Parathyroid adenoma (tissue), 2 donors: ENCODE measurements at regions not wholly inside any gene's neighbourhood (a gene's known extent, or its start where the extent isn't known, plus 50 kb on each side); places are given as distances from the start of the nearest gene placed in this dataset.

Experiments
- H2AFZ ChIP-seq: fragments of 300-600 bp; sonication (generic); one replicate; pipeline ENCODE4 v1.7.0; 2017; ENCODE audit warnings: antibody characterized with exemption, mild to moderate bottlenecking
- H3K27ac ChIP-seq: fragments of 300-600 bp; sonication (generic); one replicate; pipeline ENCODE4 v1.7.0; 2017
- H3K27me3 ChIP-seq: fragments of 300-600 bp; sonication (generic); one replicate; pipeline ENCODE4 v1.7.0; 2017; ENCODE audit warnings: low read length; ENCODE audit not compliant: control insufficient read depth, insufficient read depth
- H3K36me3 ChIP-seq: fragments of 300-600 bp; sonication (generic); one replicate; pipeline ENCODE4 v1.7.0; 2017; ENCODE audit warnings: low read length; ENCODE audit not compliant: control insufficient read depth, insufficient read depth
- H3K4me1 ChIP-seq: fragments of 300-600 bp; sonication (generic); one replicate; pipeline ENCODE4 v1.7.0; 2017; ENCODE audit warnings: control low read depth
- H3K4me2 ChIP-seq: fragments of 300-600 bp; sonication (generic); one replicate; pipeline ENCODE4 v1.7.0; 2017; ENCODE audit warnings: low read length
- H3K4me3 ChIP-seq: fragments of 300-600 bp; sonication (generic); one replicate; pipeline ENCODE4 v1.7.0; 2017; ENCODE audit warnings: low read depth, low read length
- H3K79me2 ChIP-seq: fragments of 300-600 bp; sonication (generic); one replicate; pipeline ENCODE4 v1.7.0; 2017; ENCODE audit warnings: control low read depth
- H3K9ac ChIP-seq: fragments of 300-600 bp; sonication (generic); one replicate; pipeline ENCODE4 v1.7.0; 2017; ENCODE audit warnings: mild to moderate bottlenecking
- H3K9me3 ChIP-seq: fragments of 300-600 bp; sonication (generic); one replicate; pipeline ENCODE4 v1.7.0; 2017; ENCODE audit warnings: low read length; ENCODE audit not compliant: control insufficient read depth
- CTCF ChIP-seq: fragments of 300-600 bp; sonication (generic); IDR thresholded peaks from one replicate; pipeline ENCODE4 v1.7.0; 2017; ENCODE audit warnings: antibody characterized with exemption, mild to moderate bottlenecking
- donor health status: primary hyperparathyroidism.

DNA sequence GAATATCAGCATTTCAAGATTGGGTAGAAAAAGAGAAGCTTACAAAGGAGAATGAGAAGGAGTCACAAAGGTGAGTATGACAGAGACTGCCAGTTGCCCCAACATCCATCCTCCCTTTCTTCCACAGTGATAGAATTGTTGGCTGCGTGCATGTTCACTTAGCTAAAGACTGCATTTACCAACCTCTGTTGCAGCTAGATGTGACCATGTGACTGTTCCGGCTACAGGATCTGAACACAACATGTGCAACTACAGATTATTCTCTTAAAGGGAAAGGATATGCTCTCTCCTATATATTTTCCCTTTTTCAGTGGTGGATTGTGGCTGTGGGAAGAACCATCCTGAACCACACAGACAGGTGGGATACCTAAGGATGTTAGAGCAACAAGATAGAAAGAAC is 60.5 kb upstream of the ZNRF2 start:
- Histone ChIP-seq H3K4me1 (peaks cover 9% of the 10 kb centered on the region), H3K9ac (no peak overlapping the region), H3K4me3 (no peak overlapping the region), H3K36me3 (no peaks in the 10 kb centered on the region), H2AFZ (no peak overlapping the region), H3K27me3 (no peaks in the 10 kb centered on the region), H3K79me2 (no peaks in the 10 kb centered on the region), H3K4me2 (no peak overlapping the region), H3K9me3 (no peaks in the 10 kb centered on the region), H3K27ac (no peak overlapping the region)
- TF ChIP-seq CTCF = no peak

DNA sequence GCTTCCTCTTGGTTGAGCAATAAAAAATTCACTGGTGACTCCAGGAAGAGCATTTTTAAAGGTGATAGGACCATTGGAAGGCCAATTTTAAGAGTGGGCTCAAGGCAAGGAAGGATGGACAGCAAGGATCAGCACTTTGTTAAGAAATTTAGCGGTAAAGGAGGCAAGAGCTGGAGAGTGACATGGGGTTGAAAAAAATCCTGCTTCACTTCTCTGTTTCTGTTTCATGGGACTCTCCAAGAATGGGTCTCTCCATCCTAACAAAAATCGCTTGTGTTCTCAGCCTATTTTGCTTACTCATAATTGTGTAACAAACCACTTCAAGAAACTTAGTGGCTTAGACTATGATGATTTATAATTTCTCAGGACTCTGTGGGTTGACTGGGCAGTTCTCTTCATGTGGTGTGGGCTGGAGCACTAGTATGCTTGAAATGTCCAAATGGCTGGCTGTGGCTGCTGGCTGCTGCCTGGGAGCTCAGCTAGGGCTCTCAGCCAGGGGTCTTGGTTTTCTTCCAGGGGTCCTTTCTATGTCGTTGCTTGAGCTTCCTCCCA is 59.8 kb upstream of the ZNRF2 start:
- no peak overlapping the region for H3K4me2 ChIP-seq
- no peak overlapping the region for H3K4me3 ChIP-seq
- no peaks in the 10 kb centered on the region for H3K9me3 ChIP-seq
- peaks cover 9% of the 10 kb centered on the region for H3K4me1 ChIP-seq
- H3K27ac ChIP-seq = no peak overlapping the region
- TF ChIP-seq CTCF = no peak
- no peaks in the 10 kb centered on the region for H3K27me3 ChIP-seq
- no peaks in the 10 kb centered on the region for H3K36me3 ChIP-seq
- H3K79me2 ChIP-seq = no peaks in the 10 kb centered on the region
- H3K9ac ChIP-seq = no peak overlapping the region
- no peak overlapping the region for H2AFZ ChIP-seq

DNA sequence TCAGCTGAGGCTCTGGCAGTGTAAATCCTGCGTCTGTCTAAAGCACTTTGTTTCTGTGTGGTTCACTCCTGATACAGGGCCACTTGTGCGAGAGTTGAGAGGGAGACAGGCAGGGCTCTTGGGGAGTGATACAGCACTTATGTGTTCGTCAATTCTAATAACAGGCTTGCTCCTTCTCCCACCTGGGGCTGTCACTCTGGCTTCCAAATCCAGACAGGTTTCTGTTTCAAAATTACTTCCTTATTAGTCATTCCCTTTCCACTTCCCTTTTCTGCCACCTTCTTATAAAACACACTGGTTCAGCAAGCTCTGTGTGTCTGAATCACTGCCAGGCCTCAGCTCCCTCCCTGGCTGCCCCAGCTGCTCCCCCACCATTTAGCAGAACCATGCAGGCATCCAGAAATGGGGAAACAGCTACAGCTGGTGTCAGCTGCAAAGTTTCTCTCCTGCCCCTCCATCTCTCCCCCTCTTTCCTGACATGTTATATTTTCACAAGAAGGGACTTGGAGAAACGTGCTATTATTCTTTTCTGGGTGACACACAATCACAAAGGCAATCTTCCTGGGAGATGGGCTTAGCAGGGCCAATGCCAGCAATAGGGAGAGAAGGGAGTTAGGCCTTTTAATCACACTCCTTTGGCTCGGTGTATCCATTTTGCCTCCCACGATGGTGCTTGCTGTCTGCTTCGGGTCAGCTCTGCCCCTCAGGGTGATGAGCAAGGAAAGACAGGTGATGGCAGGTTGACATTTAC is 58.4 kb upstream of the ZNRF2 start:
- H2AFZ ChIP-seq = peak overlapping the region; percentile 83
- no peak overlapping the region for H3K4me2 ChIP-seq
- TF ChIP-seq CTCF = no peak
- no peaks in the 10 kb centered on the region for H3K9me3 ChIP-seq
- H3K4me1 ChIP-seq = peaks cover 9% of the 10 kb centered on the region
- H3K27ac ChIP-seq = no peak overlapping the region
- H3K27me3 ChIP-seq = no peaks in the 10 kb centered on the region
- H3K79me2 ChIP-seq = no peaks in the 10 kb centered on the region
- no peak overlapping the region for H3K9ac ChIP-seq
- H3K4me3 ChIP-seq = no peak overlapping the region
- H3K36me3 ChIP-seq = no peaks in the 10 kb centered on the region

GRCh38 chr7:30226614-30227268 is 57.7 kb upstream of the ZNRF2 start:
- Histone ChIP-seq H3K9ac (no peak overlapping the region), H2AFZ (peak overlapping the region; percentile 83), H3K79me2 (no peaks in the 10 kb centered on the region), H3K27me3 (no peaks in the 10 kb centered on the region), H3K36me3 (no peaks in the 10 kb centered on the region), H3K27ac (no peak overlapping the region), H3K4me2 (no peak overlapping the region), H3K4me3 (no peak overlapping the region), H3K4me1 (peaks cover 9% of the 10 kb centered on the region), H3K9me3 (no peaks in the 10 kb centered on the region)
- TF ChIP-seq CTCF = peak; percentile 84
